Suprapubic skin (tissue), 4 donors: ENCODE measurements at regions not wholly inside any gene's neighbourhood (a gene's known extent, or its start where the extent isn't known, plus 50 kb on each side); places are given as distances from the start of the nearest gene placed in this dataset.

ENCODE experiments used
- DNase-seq, 2 donors: peaks; one replicate each; pipeline ENCODE4 v3.0.0-alpha.2; 2019; ENCODE audit warnings: low spot score in 2 of 2
- H3K27ac ChIP-seq: fragments of 200-600 bp; sonication (generic); one replicate; pipeline ENCODE4 v1.5.1; 2019
- H3K27me3 ChIP-seq: fragments of 200-600 bp; sonication (generic); one replicate; pipeline ENCODE4 v1.5.1; 2019
- H3K36me3 ChIP-seq: fragments of 200-600 bp; sonication (generic); one replicate; pipeline ENCODE4 v1.5.1; 2019
- H3K4me1 ChIP-seq: fragments of 200-600 bp; sonication (generic); one replicate; pipeline ENCODE4 v1.5.1; 2019
- H3K4me3 ChIP-seq: fragments of 200-600 bp; sonication (generic); one replicate; pipeline ENCODE4 v1.5.1; 2019; ENCODE audit warnings: mild to moderate bottlenecking
- H3K9me3 ChIP-seq: fragments of 200-600 bp; sonication (generic); one replicate; pipeline ENCODE4 v1.5.1; 2019
- CTCF ChIP-seq, 2 donors: fragments of 200-600 bp in 1 of 2; fragments of 450-650 bp in 1 of 2; sonication (generic) in 1 of 2; IDR thresholded peaks; one replicate each; pipeline ENCODE4 v1.5.1; 2016 to 2019; ENCODE audit warnings: antibody characterized with exemption in 2 of 2, mild to moderate bottlenecking in 1 of 2, moderate library complexity in 1 of 2
- EP300 ChIP-seq: sonication (generic); formaldehyde crosslinking; IDR thresholded peaks from one replicate; pipeline ENCODE4 v1.6.1; 2017; ENCODE audit warnings: antibody characterized with exemption
- POLR2A ChIP-seq, 2 donors: fragments of 450-650 bp; IDR thresholded peaks; one replicate each; pipeline ENCODE4 v1.6.1; 2017; ENCODE audit warnings: antibody characterized with exemption in 2 of 2, mild to moderate bottlenecking in 2 of 2, moderate library complexity in 2 of 2
- POLR2AphosphoS5 ChIP-seq, 3 donors: sonication (generic); formaldehyde crosslinking; IDR thresholded peaks; one replicate each; pipeline ENCODE4 v1.6.1; 2017; ENCODE audit warnings: antibody characterized with exemption in 3 of 3
- WGBS: methylation state at CpG from one replicate; pipeline ENCODE4 v1.1.5; 2018; 5-methylcytosine and 5-hydroxymethylcytosine counted together

- 85% methylated on average over 1 of the region's 1 CpG for WGBS
- Histone ChIP-seq H3K4me1 (peaks cover 14% of the 10 kb centered on the region), H3K27me3 (no peaks in the 10 kb centered on the region), H3K36me3 (no peaks in the 10 kb centered on the region), H3K9me3 (no peaks in the 10 kb centered on the region), H3K4me3 (no peak overlapping the region), H3K27ac (no peak overlapping the region)
- TF ChIP-seq CTCF (IDR thresholded peaks at IDR 0.05): no peak
- TF ChIP-seq EP300: no peak
- TF ChIP-seq POLR2AphosphoS5 (IDR thresholded peaks at IDR 0.05): no peak
- TF ChIP-seq POLR2A (IDR thresholded peaks at IDR 0.05): no peak
- no peak for DNase-seq
Observed at GRCh38 chr12:88303335-88303734, 161.2 kb downstream of the TMTC3 start.

GRCh38 chr12:88305254-88305890, 163.3 kb downstream of the TMTC3 start:
- DNase-seq: no peak
- WGBS: 37% methylated on average over 5 of the region's 5 CpGs
- H3K27me3 ChIP-seq: no peaks in the 10 kb centered on the region
- TF ChIP-seq EP300: no peak
- TF ChIP-seq POLR2AphosphoS5 (IDR thresholded peaks at IDR 0.05): no peak
- no peak for TF ChIP-seq CTCF (IDR thresholded peaks at IDR 0.05)
- TF ChIP-seq POLR2A (IDR thresholded peaks at IDR 0.05): no peak
- no peak overlapping the region for H3K27ac ChIP-seq
- no peak overlapping the region for H3K4me3 ChIP-seq
- H3K36me3 ChIP-seq: no peaks in the 10 kb centered on the region
- H3K4me1 ChIP-seq: peaks cover 9% of the 10 kb centered on the region
- H3K9me3 ChIP-seq: no peaks in the 10 kb centered on the region

GRCh38 chr12:88306471-88307069, 164.5 kb downstream of the TMTC3 start:
- TF ChIP-seq POLR2A (IDR thresholded peaks at IDR 0.05): no peak
- TF ChIP-seq CTCF (IDR thresholded peaks at IDR 0.05): no peak
- TF ChIP-seq EP300: no peak
- no peak for TF ChIP-seq POLR2AphosphoS5 (IDR thresholded peaks at IDR 0.05)
- no peak for DNase-seq
- no peaks in the 10 kb centered on the region for H3K36me3 ChIP-seq
- H3K27me3 ChIP-seq: no peaks in the 10 kb centered on the region
- H3K9me3 ChIP-seq: no peaks in the 10 kb centered on the region
- no peak overlapping the region for H3K27ac ChIP-seq
- H3K4me1 ChIP-seq: peaks cover 9% of the 10 kb centered on the region
- H3K4me3 ChIP-seq: no peak overlapping the region
- 78% methylated on average over 5 of the region's 5 CpGs for WGBS

- Histone ChIP-seq H3K9me3 (no peaks in the 10 kb centered on the region), H3K4me1 (peaks cover 9% of the 10 kb centered on the region), H3K27me3 (no peaks in the 10 kb centered on the region), H3K36me3 (no peaks in the 10 kb centered on the region), H3K27ac (no peak overlapping the region), H3K4me3 (no peak overlapping the region)
- TF ChIP-seq CTCF (IDR thresholded peaks at IDR 0.05) (no peak), POLR2AphosphoS5 (IDR thresholded peaks at IDR 0.05) (no peak), POLR2A (IDR thresholded peaks at IDR 0.05) (no peak), EP300 (no peak)
- no peak for DNase-seq
- 84% methylated on average over 4 of the region's 4 CpGs for WGBS
Observed at GRCh38 chr12:88307961-88308360, 165.9 kb downstream of the TMTC3 start.

GRCh38 chr12:88308825-88309224, 166.7 kb downstream of the TMTC3 start:
- no peak for TF ChIP-seq CTCF (IDR thresholded peaks at IDR 0.05)
- Histone ChIP-seq H3K36me3 (no peaks in the 10 kb centered on the region), H3K4me1 (peaks cover 9% of the 10 kb centered on the region), H3K9me3 (no peaks in the 10 kb centered on the region), H3K27ac (no peak overlapping the region), H3K4me3 (no peak overlapping the region), H3K27me3 (no peaks in the 10 kb centered on the region)
- no peak for DNase-seq
